IMR-90 (cell line): ENCODE measurements at regions not wholly inside any gene's neighbourhood (a gene's known extent, or its start where the extent isn't known, plus 50 kb on each side); places are given as distances from the start of the nearest gene placed in this dataset.
"Not testable (repeated sequence)": the region's sequence is repeated elsewhere in the genome, so short reads cannot be mapped to it uniquely, and the experiment has no call there.

ENCODE experiments used
- ATAC-seq: fragments of 200-7000 bp; cut with Tn5 transposase; 2 replicates; pipeline ENCODE4 v1.9.1; 2020; ENCODE audit warnings: low read depth, mild to moderate bottlenecking, moderate library complexity
- BruUV-seq: library from RNA; stranded (reverse); fragments of 400-500 nt; replicated peaks from 2 replicates; lab custom pipeline; 2021; lab: Mats Ljungman, UMichigan
- CTCF ChIA-PET: fragments of 300-600 bp; formaldehyde crosslinking; extraction: SDS; loops from one replicate; lab custom pipeline; 2021; ENCODE audit warnings: antibody characterized with exemption; lab: Yijun Ruan, JAX
- POLR2A ChIA-PET: fragments of 300-600 bp; sonication (Branson Sonifier 250); formaldehyde crosslinking; loops from one replicate; lab custom pipeline; 2022; ENCODE audit warnings: antibody characterized with exemption; ENCODE audit not compliant: unreplicated experiment; lab: Charles Lee
- DNase-seq: peaks from one replicate; pipeline ENCODE4 v3.0.0; 2013
- H2AFZ ChIP-seq: replicated peaks from 2 replicates; pipeline ENCODE3; 2013; ENCODE audit warnings: low read length, mild to moderate bottlenecking; ENCODE audit not compliant: poor library complexity
- H2AK5ac ChIP-seq: 2 replicates; pipeline ENCODE4 v1.6.1; 2013; ENCODE audit warnings: low read depth, low read length, inconsistent platforms
- H2AK9ac ChIP-seq: replicated peaks from 2 replicates; pipeline ENCODE3; 2013; ENCODE audit warnings: mild to moderate bottlenecking, low read depth, low read length, moderate library complexity; ENCODE audit not compliant: poor library complexity
- H2BK120ac ChIP-seq: 2 replicates; pipeline ENCODE4 v1.6.1; 2013; ENCODE audit warnings: low read depth, low read length, inconsistent platforms
- H2BK15ac ChIP-seq: 3 replicates; pipeline ENCODE4 v1.6.1; 2013; ENCODE audit warnings: low read depth, low read length, inconsistent platforms
- H2BK20ac ChIP-seq: 2 replicates; pipeline ENCODE4 v1.6.1; 2013; ENCODE audit warnings: low read depth, mild to moderate bottlenecking, inconsistent platforms, low read length, moderate library complexity
- H2BK5ac ChIP-seq: 2 replicates; pipeline ENCODE4 v1.6.1; 2013; ENCODE audit warnings: mild to moderate bottlenecking, low read depth, low read length, inconsistent platforms; ENCODE audit not compliant: poor library complexity, severe bottlenecking
- H3K14ac ChIP-seq: replicated peaks from 2 replicates; pipeline ENCODE4 v1.6.1; 2013; ENCODE audit warnings: low read depth, low read length, inconsistent platforms
- H3K18ac ChIP-seq: 2 replicates; pipeline ENCODE4 v1.6.1; 2013; ENCODE audit warnings: low read depth, low read length, control low read depth
- H3K23ac ChIP-seq: 2 replicates; pipeline ENCODE4 v1.6.1; 2013; ENCODE audit warnings: low read depth, low read length, inconsistent platforms
- H3K27ac ChIP-seq: 2 replicates; pipeline ENCODE4 v1.5.1; 2013; ENCODE audit warnings: mild to moderate bottlenecking, control low read depth, low read length; ENCODE audit not compliant: insufficient read depth
- H3K27me3 ChIP-seq: 2 replicates; pipeline ENCODE4 v1.6.1; 2013; ENCODE audit warnings: low read length; ENCODE audit not compliant: control insufficient read depth, insufficient read depth
- H3K36me3 ChIP-seq: 2 replicates; pipeline ENCODE4 v1.6.1; 2013; ENCODE audit warnings: low read length, mixed read lengths; ENCODE audit not compliant: control insufficient read depth, insufficient read depth
- H3K4ac ChIP-seq: 2 replicates; pipeline ENCODE4 v1.6.1; 2013; ENCODE audit warnings: low read depth, low read length, inconsistent platforms
- H3K4me1 ChIP-seq: 2 replicates; pipeline ENCODE4 v1.6.1; 2013; ENCODE audit warnings: low read length, mixed read lengths; ENCODE audit not compliant: control insufficient read depth, insufficient read depth
- H3K4me2 ChIP-seq: 2 replicates; pipeline ENCODE4 v1.6.1; 2013; ENCODE audit warnings: low read depth, mild to moderate bottlenecking, control low read depth, low read length, moderate library complexity
- H3K4me3 ChIP-seq: 2 replicates; pipeline ENCODE4 v1.5.1; 2013; ENCODE audit warnings: low read depth, mild to moderate bottlenecking, control low read depth, low read length, moderate library complexity; ENCODE audit not compliant: insufficient read depth
- H3K56ac ChIP-seq: 2 replicates; pipeline ENCODE4 v1.6.1; 2013; ENCODE audit warnings: low read length, inconsistent platforms; ENCODE audit not compliant: insufficient read depth; ENCODE audit errors: extremely low read depth
- H3K79me1 ChIP-seq, 2 experiments: 2 replicates each; pipeline ENCODE4 v1.6.1; 2013; ENCODE audit warnings: low read length in 2 of 2, inconsistent platforms in 1 of 2, low read depth in 1 of 2
- H3K9ac ChIP-seq: 2 replicates; pipeline ENCODE4 v1.6.1; 2013; ENCODE audit warnings: low read depth, low read length, control low read depth
- H3K9me1 ChIP-seq: 2 replicates; pipeline ENCODE4 v1.6.1; 2013; ENCODE audit warnings: low read length, inconsistent platforms; ENCODE audit not compliant: insufficient read depth
- H3K9me3 ChIP-seq: 2 replicates; pipeline ENCODE4 v1.6.1; 2013; ENCODE audit warnings: low read length; ENCODE audit not compliant: control insufficient read depth, insufficient read depth
- H4K20me1 ChIP-seq: 2 replicates; pipeline ENCODE4 v1.6.1; 2013; ENCODE audit warnings: low read length, inconsistent platforms; ENCODE audit not compliant: insufficient read depth
- H4K5ac ChIP-seq: 2 replicates; pipeline ENCODE4 v1.6.1; 2013; ENCODE audit warnings: mild to moderate bottlenecking, low read depth, low read length, control low read depth
- H4K8ac ChIP-seq, 2 experiments: 2 replicates each; pipeline ENCODE4 v1.6.1; 2013; ENCODE audit warnings: low read depth in 2 of 2, low read length in 2 of 2, control low read depth in 1 of 2, inconsistent platforms in 1 of 2
- H4K91ac ChIP-seq: 2 replicates; pipeline ENCODE4 v1.6.1; 2013; ENCODE audit warnings: low read depth, low read length, inconsistent platforms; ENCODE audit not compliant: insufficient read depth
- WGBS, 2 experiments: methylation state at CpG; one replicate each; pipeline versions ENCODE4 v1.1.5 to v1.1.7; 2013; ENCODE audit warnings: missing lambda C conversion rate in 2 of 2; ENCODE audit not compliant: insufficient read length in 1 of 2; ENCODE audit errors: extremely low coverage in 2 of 2; 5-methylcytosine and 5-hydroxymethylcytosine counted together
- dilution Hi-C: fragments of 300-500 bp; cut with HindIII; formaldehyde crosslinking; loops from one replicate; pipeline ENCODE4 v1.14.3; 2018; ENCODE audit warnings: low sequenced_read_pairs; ENCODE audit not compliant: unreplicated experiment
- in situ Hi-C: fragments of 300-500 bp; cut with MboI; formaldehyde crosslinking; loops from 3 replicates; pipeline ENCODE4 v1.14.3; 2019; ENCODE audit warnings: low sequenced_read_pairs, inconsistent platforms, mixed read lengths
- intact Hi-C: fragments of 100-400 bp; cut with micrococcal nuclease; formaldehyde crosslinking; loops from 2 replicates; pipeline ENCODE4 v1.10.0; 2022

DNA sequence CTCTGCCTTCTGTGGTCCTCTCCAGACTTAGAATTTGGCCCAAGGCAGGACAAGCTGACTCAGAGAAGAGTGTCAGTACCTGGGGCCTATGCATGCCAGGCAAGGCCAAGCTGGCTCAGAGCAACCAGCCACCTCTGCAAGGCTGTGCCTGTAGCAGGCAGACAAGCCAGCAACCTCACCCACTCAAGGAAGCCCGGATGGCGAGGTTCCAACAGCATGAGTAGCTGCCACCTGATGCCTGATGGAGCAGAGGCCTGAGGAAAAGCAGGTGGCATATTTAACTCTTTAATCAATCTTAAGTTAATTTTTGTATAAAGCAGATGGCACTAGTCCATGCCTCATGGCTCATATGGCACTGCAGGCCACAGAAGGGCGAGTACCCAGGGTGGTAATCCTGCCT lies 3595.8 kb upstream of the OR11H1 start:
- H3K36me3 ChIP-seq, H2AK5ac ChIP-seq, H3K9me3 ChIP-seq, H3K23ac ChIP-seq, H2AFZ ChIP-seq, H2BK20ac ChIP-seq, H2AK9ac ChIP-seq, H3K14ac ChIP-seq, POLR2A ChIA-PET, H4K8ac ChIP-seq, H3K18ac ChIP-seq, H3K9ac ChIP-seq, H3K9me1 ChIP-seq, H2BK15ac ChIP-seq, ATAC-seq, H3K27me3 ChIP-seq, H4K5ac ChIP-seq, H3K4me3 ChIP-seq, H3K79me1 ChIP-seq, DNase-seq, CTCF ChIA-PET, BruUV-seq, H2BK5ac ChIP-seq, H2BK120ac ChIP-seq, dilution Hi-C loops, in situ Hi-C loops, H4K91ac ChIP-seq, H3K27ac ChIP-seq, H3K4me2 ChIP-seq, H3K56ac ChIP-seq, H3K4ac ChIP-seq, H4K20me1 ChIP-seq, intact Hi-C loops, H3K4me1 ChIP-seq: not testable (repeated sequence)
- WGBS, 2 experiments = no CpG with 5 or more reads among the region's 3 CpGs

DNA sequence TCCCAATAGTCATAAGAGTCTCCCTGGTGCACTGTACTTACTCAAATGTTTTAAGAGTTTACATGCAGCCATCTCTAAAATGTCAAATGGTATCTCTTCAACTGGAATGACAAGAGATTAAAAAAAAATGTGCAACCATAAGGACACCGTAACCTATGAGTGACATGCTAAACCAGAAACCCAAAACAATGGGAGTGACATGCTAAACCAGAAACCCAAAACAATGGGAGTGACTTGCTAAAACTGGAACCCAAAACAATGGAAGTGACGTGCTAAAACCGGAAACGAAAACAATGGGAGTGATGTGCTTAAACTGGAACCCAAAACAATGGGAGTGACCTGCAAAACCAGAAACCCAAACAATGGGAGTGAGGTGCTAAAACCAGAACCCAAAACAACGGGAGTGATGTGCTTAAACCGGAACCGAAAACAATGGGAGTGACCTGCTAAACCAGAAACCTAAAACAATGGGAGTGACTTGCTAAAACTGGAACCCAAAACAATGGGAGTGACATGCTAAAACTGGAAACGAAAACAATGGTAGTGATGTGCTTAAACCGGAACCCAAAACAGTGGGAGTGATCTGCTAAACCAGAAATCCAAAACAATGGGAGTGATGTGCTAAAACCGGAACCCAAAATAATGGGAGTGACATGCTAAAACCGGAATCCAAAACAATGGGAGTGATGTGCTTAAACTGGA lies 3559.9 kb upstream of the OR11H1 start:
- H3K36me3 ChIP-seq, BruUV-seq, POLR2A ChIA-PET, H2AK5ac ChIP-seq, H2AFZ ChIP-seq, dilution Hi-C loops, H2AK9ac ChIP-seq, intact Hi-C loops, H4K20me1 ChIP-seq, H3K9me3 ChIP-seq, H3K27me3 ChIP-seq, H2BK20ac ChIP-seq, H2BK15ac ChIP-seq, in situ Hi-C loops, H3K18ac ChIP-seq, DNase-seq, H4K8ac ChIP-seq, H3K79me1 ChIP-seq, H3K9me1 ChIP-seq, ATAC-seq, H2BK120ac ChIP-seq, H4K5ac ChIP-seq, H2BK5ac ChIP-seq, CTCF ChIA-PET, H3K14ac ChIP-seq, H3K23ac ChIP-seq, H3K4me3 ChIP-seq, H3K4ac ChIP-seq, H3K9ac ChIP-seq, H3K27ac ChIP-seq, H3K56ac ChIP-seq, H3K4me1 ChIP-seq, H3K4me2 ChIP-seq, H4K91ac ChIP-seq: not testable (repeated sequence)
- WGBS, 2 experiments = no CpG with 5 or more reads among the region's 11 CpGs
